Breast epithelium (tissue), 3 donors: ENCODE measurements at regions not wholly inside any gene's neighbourhood (a gene's known extent, or its start where the extent isn't known, plus 50 kb on each side); places are given as distances from the start of the nearest gene placed in this dataset.

Experiments
- POLR2A ChIP-seq: fragments of 450-650 bp; IDR thresholded peaks from one replicate; pipeline ENCODE4 v1.6.1; 2016; ENCODE audit warnings: antibody characterized with exemption, mild to moderate bottlenecking, moderate library complexity
- POLR2AphosphoS5 ChIP-seq, 3 donors: sonication (generic); formaldehyde crosslinking; IDR thresholded peaks; one replicate each; pipeline ENCODE4 v1.6.1; 2017; ENCODE audit warnings: antibody characterized with exemption in 3 of 3
- TF ChIP-seq, protein P1 (sequence below), 3 donors: fragments of 450-650 bp; IDR thresholded peaks; one replicate each; pipeline ENCODE4 v1.5.1; 2016 to 2017; ENCODE audit warnings: antibody characterized with exemption in 3 of 3, mild to moderate bottlenecking in 3 of 3, moderate library complexity in 3 of 3

DNA sequence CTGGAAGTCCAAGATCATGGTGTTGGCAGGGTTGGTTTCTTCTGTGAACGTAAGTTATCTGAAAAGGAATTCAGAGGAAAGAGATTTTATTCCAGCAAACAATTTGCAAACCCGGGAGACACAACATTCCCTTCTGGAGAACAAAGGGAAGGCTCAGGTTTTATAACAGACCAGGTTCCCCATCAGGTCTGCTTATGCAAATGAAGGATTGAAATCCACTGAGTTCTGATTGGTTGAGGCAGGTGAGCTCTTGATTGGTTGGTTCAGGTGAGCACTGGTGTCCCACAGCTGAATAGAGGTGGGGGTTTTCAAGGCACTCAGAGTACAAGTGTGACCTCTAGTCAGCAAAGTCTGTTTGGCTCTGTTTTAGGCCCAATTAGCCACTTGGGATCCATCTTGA, 1306.8 kb downstream of the TBC1D22A start:
- TF ChIP-seq, protein P1, sequence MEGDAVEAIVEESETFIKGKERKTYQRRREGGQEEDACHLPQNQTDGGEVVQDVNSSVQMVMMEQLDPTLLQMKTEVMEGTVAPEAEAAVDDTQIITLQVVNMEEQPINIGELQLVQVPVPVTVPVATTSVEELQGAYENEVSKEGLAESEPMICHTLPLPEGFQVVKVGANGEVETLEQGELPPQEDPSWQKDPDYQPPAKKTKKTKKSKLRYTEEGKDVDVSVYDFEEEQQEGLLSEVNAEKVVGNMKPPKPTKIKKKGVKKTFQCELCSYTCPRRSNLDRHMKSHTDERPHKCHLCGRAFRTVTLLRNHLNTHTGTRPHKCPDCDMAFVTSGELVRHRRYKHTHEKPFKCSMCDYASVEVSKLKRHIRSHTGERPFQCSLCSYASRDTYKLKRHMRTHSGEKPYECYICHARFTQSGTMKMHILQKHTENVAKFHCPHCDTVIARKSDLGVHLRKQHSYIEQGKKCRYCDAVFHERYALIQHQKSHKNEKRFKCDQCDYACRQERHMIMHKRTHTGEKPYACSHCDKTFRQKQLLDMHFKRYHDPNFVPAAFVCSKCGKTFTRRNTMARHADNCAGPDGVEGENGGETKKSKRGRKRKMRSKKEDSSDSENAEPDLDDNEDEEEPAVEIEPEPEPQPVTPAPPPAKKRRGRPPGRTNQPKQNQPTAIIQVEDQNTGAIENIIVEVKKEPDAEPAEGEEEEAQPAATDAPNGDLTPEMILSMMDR (IDR thresholded peaks at IDR 0.05) = no peak
- no peak for TF ChIP-seq POLR2A
- TF ChIP-seq POLR2AphosphoS5 (IDR thresholded peaks at IDR 0.05) = no peak
